HG03196 (cell line): ENCODE measurements at regions not wholly inside any gene's neighbourhood (a gene's known extent, or its start where the extent isn't known, plus 50 kb on each side); places are given as distances from the start of the nearest gene placed in this dataset.

Source experiments
- ATAC-seq: cut with Tn5 transposase; IDR thresholded peaks from one replicate; pipeline ENCODE4 v1.9.1; 2021; ENCODE audit not compliant: unreplicated experiment

- ATAC-seq = no peak
These were observed 188.1 kb downstream of the TMEM18 start for GRCh38 chr2:489084-489483.

GRCh38 chr2:487186-488079 is 189.8 kb downstream of the TMEM18 start:
- no peak for ATAC-seq

GRCh38 chr2:486371-486770 is 190.8 kb downstream of the TMEM18 start:
- no peak for ATAC-seq

GRCh38 chr2:481388-481787 is 193.5 kb upstream of the ALKAL2 start:
- no peak for ATAC-seq

- no peak for ATAC-seq
These were observed 191.7 kb upstream of the ALKAL2 start for GRCh38 chr2:479490-480176.

GRCh38 chr2:479031-479430 is 191.1 kb upstream of the ALKAL2 start:
- ATAC-seq = no peak

- no peak for ATAC-seq
These were observed 183.7 kb upstream of the ALKAL2 start for GRCh38 chr2:471560-471959.

GRCh38 chr2:469514-469913 is 181.6 kb upstream of the ALKAL2 start:
- no peak for ATAC-seq

GRCh38 chr2:468648-469336 is 180.9 kb upstream of the ALKAL2 start:
- ATAC-seq = no peak

GRCh38 chr2:467892-468647 is 180.2 kb upstream of the ALKAL2 start:
- no peak for ATAC-seq

GRCh38 chr2:467543-467891 is 179.6 kb upstream of the ALKAL2 start:
- no peak for ATAC-seq

- ATAC-seq = no peak
These were observed 179.2 kb upstream of the ALKAL2 start for GRCh38 chr2:467101-467500.

- ATAC-seq = no peak
These were observed 176.8 kb upstream of the ALKAL2 start for GRCh38 chr2:464562-465309.

- no peak for ATAC-seq
These were observed 173.0 kb upstream of the ALKAL2 start for GRCh38 chr2:460861-461260.

GRCh38 chr2:459931-460330 is 172.0 kb upstream of the ALKAL2 start:
- no peak for ATAC-seq

GRCh38 chr2:458425-458815 is 170.5 kb upstream of the ALKAL2 start:
- ATAC-seq = no peak

GRCh38 chr2:457792-458424 is 170.0 kb upstream of the ALKAL2 start:
- ATAC-seq = no peak

- ATAC-seq = no peak
These were observed 169.4 kb upstream of the ALKAL2 start for GRCh38 chr2:457262-457661.

GRCh38 chr2:455913-456312 is 168.0 kb upstream of the ALKAL2 start:
- ATAC-seq = no peak
